HG02610 (cell line): ENCODE measurements at regions not wholly inside any gene's neighbourhood (a gene's known extent, or its start where the extent isn't known, plus 50 kb on each side); places are given as distances from the start of the nearest gene placed in this dataset.

ENCODE experiments used
- ATAC-seq: cut with Tn5 transposase; IDR thresholded peaks from one replicate; pipeline ENCODE4 v1.9.1; 2021; ENCODE audit warnings: mild to moderate bottlenecking, moderate library complexity; ENCODE audit not compliant: unreplicated experiment

DNA sequence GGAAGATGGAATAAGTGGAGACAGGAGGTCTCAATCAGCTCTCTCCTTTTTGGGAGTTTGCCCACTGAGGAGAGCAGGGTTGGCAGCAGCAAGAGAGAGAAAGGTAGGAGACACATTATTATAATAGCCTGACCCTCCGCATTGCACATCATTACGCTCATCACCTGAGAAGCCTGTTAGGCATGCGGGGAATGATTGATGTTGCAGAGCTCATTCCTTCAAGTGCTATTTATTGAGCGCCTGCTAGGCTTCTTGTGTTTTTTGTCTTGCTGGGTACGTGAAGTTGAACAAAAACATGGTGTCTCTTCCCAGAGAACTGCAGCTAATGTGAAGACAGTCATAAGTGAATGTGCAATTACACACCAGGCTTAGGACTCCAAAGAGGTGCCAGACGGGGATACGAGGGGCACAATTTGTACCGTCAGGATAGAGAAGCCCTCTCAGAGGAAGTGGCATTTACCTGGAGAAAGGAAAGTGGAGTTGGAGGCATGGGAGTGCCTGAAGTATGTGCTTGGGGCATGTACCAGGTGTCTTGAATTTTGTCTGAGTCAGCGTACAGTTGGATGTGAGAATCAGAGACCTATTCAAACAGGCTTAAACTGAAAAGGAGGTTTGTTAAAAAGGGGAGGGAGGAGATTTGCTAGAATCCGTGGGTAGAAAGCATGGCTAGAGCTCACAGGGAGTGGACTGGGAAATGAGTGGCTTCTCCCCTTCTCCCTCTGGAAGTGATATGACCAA is 90.2 kb upstream of the SOD3 start:
- ATAC-seq = no peak

GRCh38 chr4:24713604-24714003 is 81.8 kb upstream of the SOD3 start:
- no peak for ATAC-seq

DNA sequence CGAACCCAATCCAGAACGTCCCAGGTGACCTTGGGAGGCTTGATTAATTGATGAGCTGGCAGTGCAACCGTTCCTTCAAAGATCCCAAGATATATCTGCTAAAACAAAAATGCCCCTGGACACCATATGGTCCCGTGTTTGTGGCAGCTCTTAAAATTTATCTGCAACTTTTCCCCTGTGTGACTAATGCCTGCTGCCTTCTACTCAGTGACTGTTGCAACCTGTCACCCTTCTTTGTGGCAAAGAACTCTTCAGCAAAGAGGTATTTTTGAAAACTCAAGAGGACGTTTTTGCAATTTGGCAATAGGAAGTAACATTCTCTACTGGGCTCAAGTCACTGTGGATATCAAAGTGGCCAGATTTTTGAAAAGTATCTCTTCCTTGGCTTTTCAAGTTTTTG is 75.8 kb upstream of the SOD3 start:
- no peak for ATAC-seq

DNA sequence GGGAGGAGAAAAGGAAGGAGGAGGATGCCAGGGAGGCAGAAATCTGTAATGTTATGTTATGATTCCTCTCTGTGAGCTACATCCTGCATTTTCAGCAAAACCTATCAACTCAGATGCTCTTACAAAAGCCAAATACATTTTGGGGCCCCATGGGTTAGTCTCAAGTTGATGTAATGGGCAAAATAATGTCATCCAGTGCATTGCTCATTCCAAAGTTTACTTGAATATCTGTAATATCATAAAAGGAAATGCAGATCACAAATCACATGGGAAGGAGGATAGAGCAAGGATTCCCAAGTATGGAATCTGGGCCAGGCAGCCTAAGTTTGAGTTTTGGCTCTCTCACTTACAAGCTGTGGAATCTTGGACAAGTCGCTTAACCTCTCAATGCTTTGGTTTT is 74.9 kb upstream of the SOD3 start:
- no peak for ATAC-seq

- no peak for ATAC-seq
Measured at GRCh38 chr4:24720979-24721378, 74.4 kb upstream of the SOD3 start.

- no peak for ATAC-seq
Measured at GRCh38 chr4:24722026-24722568, 73.3 kb upstream of the SOD3 start.

- ATAC-seq = no peak
Measured at GRCh38 chr4:24727390-24728224, 67.8 kb upstream of the SOD3 start.

GRCh38 chr4:24729119-24729730 is 66.1 kb upstream of the SOD3 start:
- no peak for ATAC-seq

DNA sequence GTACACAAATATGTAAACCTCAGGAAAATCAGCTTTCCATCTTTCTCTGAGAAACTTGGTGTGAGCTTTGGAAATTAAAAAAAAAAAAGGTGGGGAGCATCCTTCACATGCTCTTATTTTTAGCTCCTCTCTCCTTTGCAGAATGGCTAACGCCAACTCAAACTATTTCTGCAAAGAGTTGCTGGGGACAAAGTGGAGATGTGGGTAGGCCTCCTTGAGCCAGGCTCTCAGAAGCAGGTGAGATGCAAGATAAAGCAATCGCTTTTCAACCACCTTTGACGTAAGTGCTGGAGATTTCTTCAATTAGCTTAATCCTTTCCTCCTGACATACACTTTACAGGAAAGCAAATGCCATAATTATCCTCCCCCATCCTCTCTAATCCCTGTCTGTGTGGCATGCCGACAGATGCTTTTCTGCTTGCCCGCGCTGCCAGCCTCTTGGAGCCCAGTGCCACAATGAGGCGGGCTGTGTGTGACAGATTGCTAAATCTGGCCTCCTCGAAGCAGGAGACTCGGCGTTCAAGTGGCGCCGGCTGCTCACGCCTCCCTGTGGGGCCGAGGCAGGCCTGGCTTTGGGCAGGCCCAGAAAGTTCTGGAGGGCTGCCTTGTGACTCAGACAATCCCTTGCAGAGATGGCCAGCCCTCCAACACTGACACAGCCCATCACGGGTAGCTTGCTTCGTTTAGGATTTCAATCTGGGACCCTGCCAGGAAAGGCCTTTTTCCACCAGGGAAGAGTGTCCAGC is 64.9 kb upstream of the SOD3 start:
- no peak for ATAC-seq

GRCh38 chr4:24731448-24731847 is 63.9 kb upstream of the SOD3 start:
- no peak for ATAC-seq

- ATAC-seq = no peak
Measured at GRCh38 chr4:24734511-24734910, 60.9 kb upstream of the SOD3 start.

DNA sequence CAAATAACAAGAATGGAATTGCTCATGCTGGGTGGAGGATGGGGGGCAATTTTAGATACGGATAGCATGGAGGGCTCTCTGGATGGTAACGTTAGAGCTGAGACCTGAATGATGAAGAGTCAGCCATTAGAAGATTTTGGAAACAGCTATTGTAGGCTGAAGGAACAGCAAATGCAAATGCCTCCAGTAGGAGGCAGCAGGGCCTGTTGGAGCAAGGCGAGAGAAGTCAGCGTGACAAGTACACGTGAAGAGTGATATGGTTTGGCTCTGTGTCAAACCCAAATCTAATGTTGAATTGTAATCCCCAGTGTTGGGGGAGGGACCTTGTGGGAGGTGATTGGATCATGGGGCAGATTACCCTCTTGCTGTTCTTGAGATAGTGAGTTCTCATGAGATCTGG is 59.3 kb upstream of the SOD3 start:
- no peak for ATAC-seq

- no peak for ATAC-seq
Measured at GRCh38 chr4:24741910-24742309, 53.5 kb upstream of the SOD3 start.

DNA sequence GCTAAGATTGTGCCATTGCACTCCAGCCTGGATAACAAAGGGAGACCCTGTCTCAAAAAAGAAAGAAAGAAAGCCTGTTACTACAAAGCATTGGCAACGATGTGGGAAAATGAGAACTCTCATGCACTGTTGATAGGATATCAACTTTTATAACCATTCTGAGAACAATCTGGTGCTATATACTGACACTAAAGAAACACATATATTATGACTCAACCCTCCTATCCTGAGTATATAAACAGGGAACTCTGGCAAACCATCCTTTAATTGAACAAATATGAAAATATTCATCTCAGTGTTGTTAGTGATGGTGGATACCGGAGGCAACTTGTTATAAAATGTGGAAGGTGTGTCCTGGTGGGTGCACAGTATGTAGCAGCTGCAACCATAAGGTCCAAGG is 53.0 kb upstream of the SOD3 start:
- ATAC-seq = no peak

DNA sequence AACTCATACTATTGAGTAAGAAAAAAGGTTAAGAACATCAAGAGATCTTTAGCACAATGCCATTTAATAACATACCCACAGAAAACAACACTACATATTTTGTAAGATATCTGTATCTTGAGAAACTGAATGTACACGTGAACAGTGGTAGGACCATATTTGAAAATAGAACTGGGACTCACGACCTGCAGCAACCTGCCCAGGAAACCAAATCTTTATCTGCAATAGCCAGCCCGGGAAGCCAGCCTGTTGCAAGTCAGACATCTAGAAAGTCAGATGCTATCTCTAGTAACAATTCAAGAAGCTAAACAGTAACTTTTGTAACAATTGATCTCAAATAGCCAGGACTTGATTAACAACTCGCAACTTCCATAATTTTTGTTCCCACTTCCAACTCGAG is 52.6 kb upstream of the SOD3 start:
- ATAC-seq = no peak

DNA sequence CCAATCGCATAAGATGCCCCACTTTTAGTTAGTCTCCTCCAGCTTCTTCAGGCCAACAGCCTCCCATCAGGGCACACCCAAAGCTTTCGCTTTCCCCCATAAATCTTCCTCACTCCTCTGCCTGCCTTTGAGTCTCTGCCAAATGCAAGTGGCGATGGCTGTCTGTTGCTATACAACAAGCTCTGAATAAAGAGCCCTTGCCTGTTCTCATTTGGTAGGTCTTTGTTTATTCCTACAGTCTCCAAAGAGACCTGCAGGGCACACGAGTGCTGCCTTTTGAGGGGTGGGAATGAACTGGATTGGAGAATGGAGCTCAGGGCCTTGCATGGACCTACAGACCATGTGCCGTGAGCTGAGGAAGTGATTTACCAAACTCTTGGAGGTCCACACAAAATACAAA is 52.2 kb upstream of the SOD3 start:
- ATAC-seq = no peak

GRCh38 chr4:24743927-24744326 is 51.4 kb upstream of the SOD3 start:
- ATAC-seq = no peak

- ATAC-seq = no peak
Measured at GRCh38 chr4:24745172-24745895, 50.0 kb upstream of the SOD3 start.
